ENCODE measurements at regions not wholly inside any gene's neighbourhood (a gene's known extent, or its start where the extent isn't known, plus 50 kb on each side); places are given as distances from the start of the nearest gene placed in this dataset.

DNA sequence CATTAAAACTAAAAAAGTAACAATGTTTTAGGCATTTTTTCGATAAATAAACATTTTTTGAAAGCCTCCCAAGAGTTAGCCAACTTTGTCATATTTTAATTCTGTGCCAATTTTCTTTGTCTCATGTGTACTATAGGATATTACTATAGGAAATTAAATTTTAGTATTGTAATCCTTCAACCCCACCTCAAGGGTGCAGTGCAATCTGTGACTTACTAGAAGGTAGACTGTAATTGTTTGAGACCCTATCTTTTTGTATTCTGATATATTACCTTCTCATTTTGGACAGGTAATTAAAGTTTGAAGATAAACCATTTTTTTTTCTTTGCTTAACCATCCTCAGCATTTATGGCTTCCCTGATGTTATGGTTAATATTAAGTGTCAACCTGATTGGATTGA is 457.8 kb downstream of the PCDH20 start:
- Mint-ChIP-seq H3K9me3 (ENCODE audit: low read depth) (no peaks in the 10 kb centered on the region), H3K4me1 (ENCODE audit: low read depth) (no peaks in the 10 kb centered on the region), H3K27me3 (ENCODE audit: low read depth) (peaks cover 2% of the 10 kb centered on the region), H3K4me3 (ENCODE audit: unreplicated experiment) (no peak overlapping the region), H3K36me3 (ENCODE audit: low read depth) (no peaks in the 10 kb centered on the region), H3K27ac (ENCODE audit: unreplicated experiment) (no peak overlapping the region)
- TF ChIP-seq, protein P1, sequence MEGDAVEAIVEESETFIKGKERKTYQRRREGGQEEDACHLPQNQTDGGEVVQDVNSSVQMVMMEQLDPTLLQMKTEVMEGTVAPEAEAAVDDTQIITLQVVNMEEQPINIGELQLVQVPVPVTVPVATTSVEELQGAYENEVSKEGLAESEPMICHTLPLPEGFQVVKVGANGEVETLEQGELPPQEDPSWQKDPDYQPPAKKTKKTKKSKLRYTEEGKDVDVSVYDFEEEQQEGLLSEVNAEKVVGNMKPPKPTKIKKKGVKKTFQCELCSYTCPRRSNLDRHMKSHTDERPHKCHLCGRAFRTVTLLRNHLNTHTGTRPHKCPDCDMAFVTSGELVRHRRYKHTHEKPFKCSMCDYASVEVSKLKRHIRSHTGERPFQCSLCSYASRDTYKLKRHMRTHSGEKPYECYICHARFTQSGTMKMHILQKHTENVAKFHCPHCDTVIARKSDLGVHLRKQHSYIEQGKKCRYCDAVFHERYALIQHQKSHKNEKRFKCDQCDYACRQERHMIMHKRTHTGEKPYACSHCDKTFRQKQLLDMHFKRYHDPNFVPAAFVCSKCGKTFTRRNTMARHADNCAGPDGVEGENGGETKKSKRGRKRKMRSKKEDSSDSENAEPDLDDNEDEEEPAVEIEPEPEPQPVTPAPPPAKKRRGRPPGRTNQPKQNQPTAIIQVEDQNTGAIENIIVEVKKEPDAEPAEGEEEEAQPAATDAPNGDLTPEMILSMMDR (IDR thresholded peaks at IDR 0.05) = peak; percentile 50
- no peak for DNase-seq (ENCODE audit: low spot score)

- no peak for DNase-seq (ENCODE audit: low spot score)
Observed at GRCh38 chr13:60945396-60945795, 470.3 kb downstream of the PCDH20 start.

DNA sequence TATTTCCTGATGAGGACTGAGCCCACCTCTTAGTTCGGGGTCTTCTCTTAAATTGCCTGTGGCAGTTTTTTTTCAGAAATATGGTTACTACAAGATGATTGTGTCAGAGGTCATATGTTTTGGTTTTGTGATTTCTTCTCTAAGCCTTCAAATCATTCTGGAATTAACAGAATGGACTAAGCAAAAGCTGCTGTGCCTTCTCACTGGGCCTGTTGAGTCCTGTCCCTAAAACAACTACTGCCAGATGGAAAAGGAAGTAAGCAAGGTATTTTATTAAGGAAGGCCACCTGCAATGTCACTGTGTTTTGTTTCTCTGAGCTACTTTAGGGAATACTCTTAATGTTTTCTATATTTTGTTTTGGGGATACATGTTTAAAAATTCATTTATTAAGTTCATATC is 470.8 kb downstream of the PCDH20 start:
- Mint-ChIP-seq H3K36me3 (ENCODE audit: low read depth) (no peaks in the 10 kb centered on the region), H3K27ac (ENCODE audit: unreplicated experiment) (no peak overlapping the region), H3K9me3 (ENCODE audit: low read depth) (peaks cover 10% of the 10 kb centered on the region), H3K4me1 (ENCODE audit: low read depth) (no peaks in the 10 kb centered on the region), H3K27me3 (ENCODE audit: low read depth) (peaks cover 1% of the 10 kb centered on the region), H3K4me3 (ENCODE audit: unreplicated experiment) (no peak overlapping the region)
- no peak for DNase-seq (ENCODE audit: low spot score)
- TF ChIP-seq, protein P1 (IDR thresholded peaks at IDR 0.05) = no peak

More at GRCh38 chr13:60945396-60945795, 470.3 kb downstream of the PCDH20 start:
- TF ChIP-seq, protein P1 (IDR thresholded peaks at IDR 0.05) = no peak
- peaks cover 1% of the 10 kb centered on the region for H3K27me3 Mint-ChIP-seq (ENCODE audit: low read depth)
- H3K36me3 Mint-ChIP-seq (ENCODE audit: low read depth) = no peaks in the 10 kb centered on the region
- peaks cover 13% of the 10 kb centered on the region for H3K9me3 Mint-ChIP-seq (ENCODE audit: low read depth)
- no peak overlapping the region for H3K4me3 Mint-ChIP-seq (ENCODE audit: unreplicated experiment)
- H3K4me1 Mint-ChIP-seq (ENCODE audit: low read depth) = no peaks in the 10 kb centered on the region
- H3K27ac Mint-ChIP-seq (ENCODE audit: unreplicated experiment) = no peak overlapping the region

DNA sequence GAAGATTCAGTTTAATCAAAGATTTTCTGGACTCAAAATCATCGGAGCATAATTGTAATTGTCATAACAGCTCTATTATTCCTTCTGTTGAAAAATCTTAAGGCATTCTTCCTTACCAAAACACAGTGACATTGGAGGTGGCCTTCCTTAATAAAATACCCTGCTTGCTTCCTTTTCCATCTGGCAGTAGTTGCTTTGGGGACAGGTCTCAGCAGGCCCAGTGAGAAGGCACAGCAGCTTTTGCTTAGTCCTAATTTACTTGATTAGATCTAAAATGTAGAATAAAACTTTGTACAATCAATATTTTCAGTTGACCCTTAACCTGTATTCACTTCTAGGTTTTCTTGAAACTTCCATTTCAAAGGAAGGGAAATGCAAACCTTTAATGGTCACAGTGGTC is 471.6 kb downstream of the PCDH20 start:
- peaks cover 10% of the 10 kb centered on the region for H3K9me3 Mint-ChIP-seq (ENCODE audit: low read depth)
- H3K4me3 Mint-ChIP-seq (ENCODE audit: unreplicated experiment) = no peak overlapping the region
- H3K27me3 Mint-ChIP-seq (ENCODE audit: low read depth) = peaks cover 1% of the 10 kb centered on the region
- no peaks in the 10 kb centered on the region for H3K4me1 Mint-ChIP-seq (ENCODE audit: low read depth)
- no peak overlapping the region for H3K27ac Mint-ChIP-seq (ENCODE audit: unreplicated experiment)
- TF ChIP-seq, protein P1 (IDR thresholded peaks at IDR 0.05) = no peak
- no peaks in the 10 kb centered on the region for H3K36me3 Mint-ChIP-seq (ENCODE audit: low read depth)
- DNase-seq (ENCODE audit: low spot score) = no peak

DNA sequence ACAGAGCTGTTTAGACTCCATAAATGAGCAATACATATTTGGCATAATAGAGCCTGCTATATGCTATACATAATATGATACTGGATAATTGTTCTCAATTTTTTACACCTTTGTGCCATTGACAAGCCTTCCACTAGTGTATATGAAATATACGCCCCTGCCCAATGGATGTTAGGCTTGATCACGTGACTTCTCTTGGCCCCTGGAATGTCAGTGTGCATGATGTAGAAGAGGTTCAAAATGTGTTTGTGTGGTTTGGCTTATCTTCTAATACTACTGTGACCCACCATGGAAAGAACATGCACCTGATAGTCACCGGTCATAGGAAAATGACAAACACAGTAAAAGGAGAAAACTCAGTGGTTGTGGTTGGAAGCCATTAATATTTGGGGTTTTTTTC is 479.4 kb downstream of the PCDH20 start:
- no peak overlapping the region for H3K27ac Mint-ChIP-seq (ENCODE audit: unreplicated experiment)
- H3K9me3 Mint-ChIP-seq (ENCODE audit: low read depth) = no peaks in the 10 kb centered on the region
- DNase-seq (ENCODE audit: low spot score) = no peak
- TF ChIP-seq, protein P1 (IDR thresholded peaks at IDR 0.05) = no peak
- no peaks in the 10 kb centered on the region for H3K4me1 Mint-ChIP-seq (ENCODE audit: low read depth)
- no peak overlapping the region for H3K4me3 Mint-ChIP-seq (ENCODE audit: unreplicated experiment)
- H3K27me3 Mint-ChIP-seq (ENCODE audit: low read depth) = peaks cover 2% of the 10 kb centered on the region
- no peaks in the 10 kb centered on the region for H3K36me3 Mint-ChIP-seq (ENCODE audit: low read depth)

Measured in chondrocyte (in vitro differentiated cells).